Endodermal cell (in vitro differentiated cells): ENCODE measurements at regions not wholly inside any gene's neighbourhood (a gene's known extent, or its start where the extent isn't known, plus 50 kb on each side); places are given as distances from the start of the nearest gene placed in this dataset.
A peak's percentile ranks its signal among the peaks of the same experiment; 100 is the strongest.

Experiments used
- DNase-seq: peaks from one replicate; pipeline ENCODE4 v3.0.0-alpha.2; 2017
- H3K27ac ChIP-seq: 2 replicates; pipeline ENCODE4 v1.5.1; 2013; ENCODE audit warnings: mild to moderate bottlenecking, low read depth, low read length, moderate library complexity
- H3K27me3 ChIP-seq: 2 replicates; pipeline ENCODE4 v1.6.1; 2013; ENCODE audit warnings: mild to moderate bottlenecking, low read length, moderate library complexity; ENCODE audit not compliant: insufficient read depth, control insufficient read depth, poor library complexity, severe bottlenecking
- H3K36me3 ChIP-seq: 2 replicates; pipeline ENCODE4 v1.7.0; 2013; ENCODE audit warnings: mild to moderate bottlenecking, low read length, moderate library complexity; ENCODE audit not compliant: control insufficient read depth, insufficient read depth
- H3K4me1 ChIP-seq: one replicate; pipeline ENCODE4 v1.7.0; 2013; ENCODE audit warnings: low read length; ENCODE audit not compliant: control insufficient read depth, insufficient read depth
- H3K4me3 ChIP-seq: 2 replicates; pipeline ENCODE4 v1.5.1; 2013; ENCODE audit warnings: mild to moderate bottlenecking, low read length, moderate library complexity
- H3K9ac ChIP-seq: 2 replicates; pipeline ENCODE4 v1.6.1; 2013; ENCODE audit warnings: mild to moderate bottlenecking, low read length, moderate library complexity; ENCODE audit not compliant: poor library complexity, severe bottlenecking; ENCODE audit errors: extremely low read depth
- H3K9me3 ChIP-seq: 2 replicates; pipeline ENCODE4 v1.6.1; 2013; ENCODE audit warnings: mild to moderate bottlenecking, low read length, moderate library complexity; ENCODE audit not compliant: control insufficient read depth
- H3K27ac Mint-ChIP-seq: 2 replicates; pipeline ENCODE4 v1.8.0; 2020; ENCODE audit warnings: mixed read lengths
- H3K27me3 Mint-ChIP-seq: 2 replicates; pipeline ENCODE4 v1.8.0; 2021; ENCODE audit warnings: mild to moderate bottlenecking, mixed read lengths; ENCODE audit not compliant: insufficient read depth
- H3K36me3 Mint-ChIP-seq: 2 replicates; pipeline ENCODE4 v1.8.0; 2020; ENCODE audit warnings: low read depth, mixed read lengths
- H3K4me1 Mint-ChIP-seq: 2 replicates; pipeline ENCODE4 v1.8.0; 2020; ENCODE audit warnings: mixed read lengths
- H3K4me3 Mint-ChIP-seq: 2 replicates; pipeline ENCODE4 v1.8.0; 2020; ENCODE audit warnings: mild to moderate bottlenecking, moderate library complexity, mixed read lengths
- H3K9me3 Mint-ChIP-seq: 2 replicates; pipeline ENCODE4 v1.8.0; 2020; ENCODE audit warnings: mild to moderate bottlenecking, mixed read lengths
- WGBS, 2 experiments: methylation state at CpG; one replicate each; pipeline versions ENCODE4 v1.1.5 to v1.1.7; 2013; ENCODE audit warnings: missing lambda C conversion rate in 2 of 2, mixed read lengths in 1 of 2; ENCODE audit not compliant: insufficient coverage in 1 of 2, insufficient read length in 1 of 2; 5-methylcytosine and 5-hydroxymethylcytosine counted together
- TF ChIP-seq, protein P1 (sequence below): fragments of 200-600 bp; sonication (generic); conservative IDR thresholded peaks from 2 replicates; pipeline ENCODE4 v1.5.0; 2021; ENCODE audit warnings: antibody characterized with exemption, mild to moderate bottlenecking

DNA sequence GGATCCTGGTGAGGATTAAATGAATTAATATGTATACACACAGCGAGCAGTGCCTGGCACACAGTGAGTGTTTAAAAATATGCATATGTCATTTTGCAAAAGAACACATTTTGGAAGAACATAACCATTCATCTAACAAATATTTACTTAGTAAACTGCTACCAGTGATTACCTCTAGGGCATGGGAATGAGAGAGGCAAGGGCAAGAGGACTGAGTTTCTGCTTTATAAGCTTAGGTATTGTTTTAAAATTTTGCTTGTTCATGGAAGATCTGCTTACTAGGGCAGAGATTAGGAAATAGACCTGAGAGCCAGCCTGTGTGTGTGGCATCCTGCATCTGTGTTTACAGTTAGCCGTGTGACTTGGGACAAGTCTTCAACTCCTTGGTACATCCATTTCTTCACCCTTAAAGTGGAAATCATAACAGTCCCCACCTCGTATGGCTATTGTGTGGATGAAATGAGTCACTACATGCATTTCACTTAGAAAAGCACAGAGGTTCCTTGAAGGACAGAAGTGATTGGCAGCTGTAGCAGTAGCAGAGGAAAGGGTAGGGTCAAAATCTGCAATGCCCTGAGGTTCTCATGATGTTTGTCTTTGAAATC lies 198.5 kb upstream of the FMN2 start:
- TF ChIP-seq, protein P1, sequence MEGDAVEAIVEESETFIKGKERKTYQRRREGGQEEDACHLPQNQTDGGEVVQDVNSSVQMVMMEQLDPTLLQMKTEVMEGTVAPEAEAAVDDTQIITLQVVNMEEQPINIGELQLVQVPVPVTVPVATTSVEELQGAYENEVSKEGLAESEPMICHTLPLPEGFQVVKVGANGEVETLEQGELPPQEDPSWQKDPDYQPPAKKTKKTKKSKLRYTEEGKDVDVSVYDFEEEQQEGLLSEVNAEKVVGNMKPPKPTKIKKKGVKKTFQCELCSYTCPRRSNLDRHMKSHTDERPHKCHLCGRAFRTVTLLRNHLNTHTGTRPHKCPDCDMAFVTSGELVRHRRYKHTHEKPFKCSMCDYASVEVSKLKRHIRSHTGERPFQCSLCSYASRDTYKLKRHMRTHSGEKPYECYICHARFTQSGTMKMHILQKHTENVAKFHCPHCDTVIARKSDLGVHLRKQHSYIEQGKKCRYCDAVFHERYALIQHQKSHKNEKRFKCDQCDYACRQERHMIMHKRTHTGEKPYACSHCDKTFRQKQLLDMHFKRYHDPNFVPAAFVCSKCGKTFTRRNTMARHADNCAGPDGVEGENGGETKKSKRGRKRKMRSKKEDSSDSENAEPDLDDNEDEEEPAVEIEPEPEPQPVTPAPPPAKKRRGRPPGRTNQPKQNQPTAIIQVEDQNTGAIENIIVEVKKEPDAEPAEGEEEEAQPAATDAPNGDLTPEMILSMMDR = no peak
- H3K36me3 Mint-ChIP-seq = peaks cover 9% of the 10 kb centered on the region
- Histone ChIP-seq H3K4me3 (no peak overlapping the region), H3K4me1 (peaks cover 9% of the 10 kb centered on the region), H3K9ac (no peak overlapping the region), H3K9me3 (peaks cover 6% of the 10 kb centered on the region), H3K36me3 (no peaks in the 10 kb centered on the region), H3K27ac (no peak overlapping the region), H3K27me3 (no peaks in the 10 kb centered on the region)
- no peak for DNase-seq
- H3K27me3 Mint-ChIP-seq = peaks cover 29% of the 10 kb centered on the region
- H3K27ac Mint-ChIP-seq = no peak overlapping the region
- no peak overlapping the region for H3K4me3 Mint-ChIP-seq
- no peaks in the 10 kb centered on the region for H3K9me3 Mint-ChIP-seq
- H3K4me1 Mint-ChIP-seq = peaks cover 12% of the 10 kb centered on the region
- 87 to 88% methylated on average over 3 of the region's 3 CpGs for WGBS, 2 experiments

DNA sequence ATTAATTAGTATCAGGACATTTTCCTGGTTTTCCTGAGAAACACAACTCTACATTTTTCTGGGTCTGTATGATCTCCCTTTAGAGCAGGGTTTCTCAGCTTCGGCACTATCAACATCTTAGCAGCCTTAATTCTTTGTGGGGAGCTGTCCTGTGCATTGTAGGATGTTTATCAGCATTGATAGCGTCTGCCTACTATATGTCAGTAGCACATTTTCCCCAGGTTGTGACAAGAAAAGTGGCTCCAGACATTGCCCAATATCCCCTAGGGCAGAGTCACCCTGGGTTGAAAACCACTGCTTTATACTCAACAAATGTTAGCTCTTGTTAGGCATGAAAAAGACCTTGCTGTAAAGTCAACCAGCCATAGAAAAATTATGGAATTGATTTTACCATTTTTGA lies 195.1 kb upstream of the FMN2 start:
- H3K9ac ChIP-seq = no peak overlapping the region
- Mint-ChIP-seq H3K27me3 (peaks cover 29% of the 10 kb centered on the region), H3K4me3 (no peak overlapping the region), H3K27ac (no peak overlapping the region), H3K36me3 (peaks cover 9% of the 10 kb centered on the region), H3K4me1 (peaks cover 15% of the 10 kb centered on the region), H3K9me3 (no peaks in the 10 kb centered on the region)
- no peaks in the 10 kb centered on the region for H3K36me3 ChIP-seq
- peaks cover 6% of the 10 kb centered on the region for H3K9me3 ChIP-seq
- peak; percentile 25 for DNase-seq
- peaks cover 9% of the 10 kb centered on the region for H3K4me1 ChIP-seq
- H3K27ac ChIP-seq = no peak overlapping the region
- TF ChIP-seq, protein P1 = no peak
- H3K4me3 ChIP-seq = no peak overlapping the region
- 84 to 100% methylated on average over 1 to 2 of the region's 2 CpGs for WGBS, 2 experiments
- no peaks in the 10 kb centered on the region for H3K27me3 ChIP-seq

DNA sequence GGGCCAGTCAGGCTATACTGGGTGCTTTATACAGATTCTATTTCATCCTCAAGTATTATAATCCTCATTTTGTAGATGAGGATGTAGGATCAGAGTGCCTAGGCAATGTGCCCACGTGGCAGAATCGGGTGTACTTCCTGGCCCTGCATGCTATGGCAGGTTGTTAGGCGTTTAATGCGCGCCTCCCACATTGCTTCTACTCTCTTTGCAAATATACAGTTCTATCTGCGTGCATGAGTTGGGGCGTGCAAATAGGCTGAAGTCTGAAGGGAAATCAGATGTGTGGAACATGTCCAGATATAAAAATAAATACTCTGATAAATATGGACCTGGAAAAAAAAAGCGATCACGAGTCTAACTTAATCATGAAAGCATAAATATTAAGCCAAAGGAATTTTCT lies 194.7 kb upstream of the FMN2 start:
- Histone ChIP-seq H3K27me3 (no peaks in the 10 kb centered on the region), H3K4me3 (no peak overlapping the region), H3K9ac (no peak overlapping the region), H3K4me1 (peaks cover 9% of the 10 kb centered on the region), H3K36me3 (no peaks in the 10 kb centered on the region), H3K9me3 (peaks cover 6% of the 10 kb centered on the region), H3K27ac (no peak overlapping the region)
- no peaks in the 10 kb centered on the region for H3K9me3 Mint-ChIP-seq
- H3K27ac Mint-ChIP-seq = no peak overlapping the region
- H3K4me3 Mint-ChIP-seq = no peak overlapping the region
- H3K4me1 Mint-ChIP-seq = peaks cover 15% of the 10 kb centered on the region
- peak; percentile 20 for DNase-seq
- 94 to 100% methylated on average over 2 to 9 of the region's 9 CpGs for WGBS, 2 experiments
- H3K36me3 Mint-ChIP-seq = peaks cover 9% of the 10 kb centered on the region
- H3K27me3 Mint-ChIP-seq = peaks cover 29% of the 10 kb centered on the region
- TF ChIP-seq, protein P1 = no peak
